HG03039 (cell line): ENCODE measurements at regions not wholly inside any gene's neighbourhood (a gene's known extent, or its start where the extent isn't known, plus 50 kb on each side); places are given as distances from the start of the nearest gene placed in this dataset.
"Not testable (repeated sequence)": the region's sequence is repeated elsewhere in the genome, so short reads cannot be mapped to it uniquely, and the experiment has no call there.

Experiments
- ATAC-seq: cut with Tn5 transposase; IDR thresholded peaks from one replicate; pipeline ENCODE4 v1.9.1; 2021; ENCODE audit warnings: mild to moderate bottlenecking, moderate library complexity; ENCODE audit not compliant: unreplicated experiment

DNA sequence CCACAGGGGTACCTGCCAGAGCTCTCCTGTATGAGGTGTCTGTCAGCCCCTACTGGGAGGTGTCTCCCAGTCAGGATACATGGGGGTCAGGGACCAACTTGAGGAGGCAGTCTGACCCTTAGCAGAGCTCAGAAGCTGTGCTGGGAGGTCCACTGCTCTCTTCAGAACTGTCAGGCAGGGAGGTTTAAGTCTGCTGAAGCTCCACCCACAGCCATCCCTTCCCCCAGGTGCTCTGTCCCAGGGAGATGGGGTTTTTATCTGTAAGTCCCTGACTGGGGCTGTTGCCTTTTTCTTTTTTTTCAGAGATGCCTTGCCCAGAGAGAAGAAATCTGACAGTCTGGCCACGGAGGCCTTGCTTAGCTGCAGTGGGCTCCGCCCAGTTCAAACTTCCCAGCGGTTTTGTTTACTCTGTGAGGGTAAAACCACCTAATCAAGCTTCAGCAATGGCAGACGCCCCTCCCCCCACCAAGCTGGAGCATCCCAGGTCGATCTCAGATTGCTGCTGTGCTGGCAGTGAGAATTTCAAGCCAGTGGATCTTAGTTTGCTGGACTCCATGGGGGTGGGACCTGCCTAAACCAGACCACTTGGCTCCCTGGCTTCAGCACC lies 118.5 kb upstream of the RADX start:
- ATAC-seq: not testable (repeated sequence)

DNA sequence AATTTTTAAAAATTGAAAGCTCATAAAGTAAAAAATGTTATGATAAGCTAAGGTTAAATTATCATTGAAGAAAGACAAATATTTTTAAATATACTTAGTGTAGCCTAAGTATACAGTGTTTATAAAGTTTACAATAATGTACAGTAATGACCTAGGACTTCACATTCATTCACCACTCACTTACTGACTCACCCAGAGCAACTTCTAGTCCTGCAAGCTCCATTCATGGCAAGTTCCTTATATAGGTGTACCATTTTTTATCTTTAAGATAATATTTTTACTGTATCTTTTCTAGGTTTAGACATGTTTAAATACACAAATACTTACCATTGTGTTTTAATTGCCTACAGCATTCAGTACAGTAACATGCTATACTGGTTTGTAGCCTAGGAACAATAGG lies 112.3 kb upstream of the RADX start:
- ATAC-seq: no peak

DNA sequence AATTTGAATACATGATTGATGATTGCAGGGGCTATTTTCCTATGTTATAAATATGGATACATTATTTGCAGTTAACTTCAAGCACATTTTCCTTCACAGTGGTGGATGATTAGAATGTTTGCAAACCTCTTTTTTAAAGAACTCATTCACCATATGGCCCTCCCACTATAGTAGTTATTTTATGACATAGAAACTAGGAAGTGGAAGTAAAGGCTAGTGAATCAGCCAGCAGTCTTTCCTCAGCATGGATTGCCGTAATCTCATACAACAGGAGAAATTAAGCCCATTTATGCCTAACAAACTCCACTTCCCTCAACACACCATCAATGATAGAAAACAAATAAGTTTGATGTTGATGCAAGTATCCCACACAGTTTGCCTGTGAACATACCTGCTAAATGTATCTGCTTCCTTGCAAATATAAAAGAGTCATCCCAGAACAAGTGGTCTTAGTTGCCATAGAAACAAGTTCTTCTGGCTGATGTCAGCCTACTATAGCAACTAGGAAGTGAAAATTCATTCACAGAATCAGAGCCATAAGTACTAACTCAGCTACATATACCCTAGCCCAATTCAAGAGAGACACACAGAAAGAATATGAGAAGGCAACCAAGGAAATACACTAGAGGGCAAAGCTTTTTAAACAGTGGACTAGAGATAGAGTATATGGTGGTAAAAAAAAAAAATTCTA lies 100.9 kb upstream of the RADX start:
- ATAC-seq: no peak
